SK-N-SH treated with all-trans-retinoic acid at 6 μM for 48 hours (cell line): ENCODE measurements at regions not wholly inside any gene's neighbourhood (a gene's known extent, or its start where the extent isn't known, plus 50 kb on each side); places are given as distances from the start of the nearest gene placed in this dataset.
"Not testable (repeated sequence)": the region's sequence is repeated elsewhere in the genome, so short reads cannot be mapped to it uniquely, and the experiment has no call there.

Source experiments
- ATAC-seq: fragments of 200-7000 bp; cut with Tn5 transposase; 3 replicates; pipeline ENCODE4 v1.9.1; 2020; ENCODE audit warnings: mild to moderate bottlenecking, moderate library complexity
- BACH2 ChIP-seq: fragments of 250-450 bp; sonication (Bioruptor Pico); IDR thresholded peaks from 2 replicates; pipeline ENCODE4 v1.9.0; 2021; ENCODE audit warnings: mild to moderate bottlenecking, borderline replicate concordance
- CREB5 ChIP-seq: fragments of 250-450 bp; sonication (Bioruptor Pico); IDR thresholded peaks from 2 replicates; pipeline ENCODE4 v1.5.1; 2020; ENCODE audit warnings: low read depth, mild to moderate bottlenecking, moderate library complexity
- GLIS3 ChIP-seq: fragments of 250-450 bp; sonication (Bioruptor Pico); IDR thresholded peaks from 2 replicates; pipeline ENCODE4 v1.5.0; 2020; ENCODE audit warnings: mild to moderate bottlenecking, moderate library complexity
- PATZ1 ChIP-seq: fragments of 250-450 bp; sonication (Bioruptor Pico); IDR thresholded peaks from 2 replicates; pipeline ENCODE4 v1.8.0; 2020; ENCODE audit warnings: mild to moderate bottlenecking, moderate library complexity, borderline replicate concordance
- RARB ChIP-seq: fragments of 250-450 bp; sonication (Bioruptor Pico); IDR thresholded peaks from 2 replicates; pipeline ENCODE4 v1.8.0; 2021; ENCODE audit warnings: mild to moderate bottlenecking, moderate library complexity
- SNAI2 ChIP-seq: fragments of 250-450 bp; sonication (Bioruptor Pico); IDR thresholded peaks from 2 replicates; pipeline ENCODE4 v1.5.0; 2020; ENCODE audit warnings: mild to moderate bottlenecking, moderate library complexity
- TCF4 ChIP-seq: fragments of 250-450 bp; sonication (Bioruptor Pico); IDR thresholded peaks from 2 replicates; pipeline ENCODE4 v1.8.0; 2021; ENCODE audit warnings: mild to moderate bottlenecking, moderate library complexity, borderline replicate concordance
- TOX ChIP-seq: fragments of 250-450 bp; sonication (Bioruptor Pico); IDR thresholded peaks from 2 replicates; pipeline ENCODE4 v1.8.0; 2021; ENCODE audit warnings: mild to moderate bottlenecking, moderate library complexity, borderline replicate concordance
- ZC3H10 ChIP-seq: fragments of 250-450 bp; sonication (Bioruptor Pico); IDR thresholded peaks from 2 replicates; pipeline ENCODE4 v1.5.1; 2021; ENCODE audit warnings: mild to moderate bottlenecking, moderate library complexity
- ZFP3 ChIP-seq: fragments of 250-450 bp; sonication (Bioruptor Pico); IDR thresholded peaks from 2 replicates; pipeline ENCODE4 v1.5.0; 2020; ENCODE audit warnings: mild to moderate bottlenecking, moderate library complexity
- ZFP30 ChIP-seq: fragments of 450-650 bp; formaldehyde crosslinking; IDR thresholded peaks from 2 replicates; pipeline ENCODE4 v1.5.0; 2022; ENCODE audit warnings: mild to moderate bottlenecking, moderate library complexity
- ZNF565 ChIP-seq: fragments of 450-650 bp; formaldehyde crosslinking; conservative IDR thresholded peaks from 2 replicates; pipeline ENCODE4 v1.5.0; 2020; ENCODE audit warnings: low read depth, mild to moderate bottlenecking, moderate library complexity
- TF ChIP-seq, protein P1 (sequence below): fragments of 250-450 bp; sonication (Bioruptor Pico); IDR thresholded peaks from 2 replicates; pipeline ENCODE4 v1.5.0; 2020; ENCODE audit warnings: mild to moderate bottlenecking, moderate library complexity
- TF ChIP-seq, protein P2 (sequence below): fragments of 250-450 bp; sonication (Bioruptor Pico); IDR thresholded peaks from 2 replicates; pipeline ENCODE4 v1.8.0; 2021; ENCODE audit warnings: low read depth, mild to moderate bottlenecking, moderate library complexity, borderline replicate concordance

DNA sequence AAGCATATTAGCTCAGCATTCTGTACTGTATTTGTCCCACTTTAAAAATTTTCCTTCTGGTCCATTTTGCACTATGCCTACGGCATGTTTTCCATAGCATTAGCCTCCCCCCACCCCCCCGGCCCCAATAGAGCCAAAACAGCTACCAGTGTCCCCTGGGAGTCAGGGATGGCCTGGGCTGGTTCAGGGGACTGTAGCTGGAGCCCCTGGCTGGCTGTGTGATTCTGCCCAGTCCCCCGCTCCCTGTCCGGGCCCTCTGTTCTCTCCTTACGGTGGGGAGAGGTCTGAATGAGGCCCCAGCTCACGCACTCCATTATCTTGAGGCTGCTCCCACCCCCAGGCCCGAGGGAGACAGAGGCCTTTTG, 70.1 kb downstream of the KLF15 start:
- no peak for ATAC-seq
- no peak for TF ChIP-seq PATZ1 (CRISPR knock-in tag)

DNA sequence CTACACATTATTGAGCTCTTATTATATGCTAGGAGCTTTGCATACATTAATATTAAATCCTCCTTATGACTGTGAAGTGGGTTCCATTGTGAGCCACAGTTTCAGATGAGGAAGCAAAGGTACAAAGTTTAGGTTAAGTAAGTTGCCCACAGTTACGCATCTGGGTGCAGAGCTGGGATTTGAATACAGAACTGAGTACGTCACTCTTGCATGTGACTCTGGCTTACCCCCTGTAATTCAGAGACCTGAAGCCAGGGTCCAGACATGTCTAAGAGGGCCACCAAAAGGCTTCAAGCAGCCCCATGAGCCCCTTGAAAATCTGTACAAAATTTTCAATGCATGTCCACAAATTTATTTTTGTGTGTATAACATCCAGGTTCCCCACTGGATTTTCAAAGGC, 71.8 kb downstream of the KLF15 start:
- ATAC-seq: no peak
- TF ChIP-seq, protein P1, sequence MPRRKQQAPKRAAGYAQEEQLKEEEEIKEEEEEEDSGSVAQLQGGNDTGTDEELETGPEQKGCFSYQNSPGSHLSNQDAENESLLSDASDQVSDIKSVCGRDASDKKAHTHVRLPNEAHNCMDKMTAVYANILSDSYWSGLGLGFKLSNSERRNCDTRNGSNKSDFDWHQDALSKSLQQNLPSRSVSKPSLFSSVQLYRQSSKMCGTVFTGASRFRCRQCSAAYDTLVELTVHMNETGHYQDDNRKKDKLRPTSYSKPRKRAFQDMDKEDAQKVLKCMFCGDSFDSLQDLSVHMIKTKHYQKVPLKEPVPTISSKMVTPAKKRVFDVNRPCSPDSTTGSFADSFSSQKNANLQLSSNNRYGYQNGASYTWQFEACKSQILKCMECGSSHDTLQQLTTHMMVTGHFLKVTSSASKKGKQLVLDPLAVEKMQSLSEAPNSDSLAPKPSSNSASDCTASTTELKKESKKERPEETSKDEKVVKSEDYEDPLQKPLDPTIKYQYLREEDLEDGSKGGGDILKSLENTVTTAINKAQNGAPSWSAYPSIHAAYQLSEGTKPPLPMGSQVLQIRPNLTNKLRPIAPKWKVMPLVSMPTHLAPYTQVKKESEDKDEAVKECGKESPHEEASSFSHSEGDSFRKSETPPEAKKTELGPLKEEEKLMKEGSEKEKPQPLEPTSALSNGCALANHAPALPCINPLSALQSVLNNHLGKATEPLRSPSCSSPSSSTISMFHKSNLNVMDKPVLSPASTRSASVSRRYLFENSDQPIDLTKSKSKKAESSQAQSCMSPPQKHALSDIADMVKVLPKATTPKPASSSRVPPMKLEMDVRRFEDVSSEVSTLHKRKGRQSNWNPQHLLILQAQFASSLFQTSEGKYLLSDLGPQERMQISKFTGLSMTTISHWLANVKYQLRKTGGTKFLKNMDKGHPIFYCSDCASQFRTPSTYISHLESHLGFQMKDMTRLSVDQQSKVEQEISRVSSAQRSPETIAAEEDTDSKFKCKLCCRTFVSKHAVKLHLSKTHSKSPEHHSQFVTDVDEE (CRISPR knock-in tag): no peak
- no peak for TF ChIP-seq TOX (CRISPR knock-in tag)
- TF ChIP-seq SNAI2: no peak
- TF ChIP-seq TCF4: no peak
- no peak for TF ChIP-seq PATZ1 (CRISPR knock-in tag)
- TF ChIP-seq, protein P2, sequence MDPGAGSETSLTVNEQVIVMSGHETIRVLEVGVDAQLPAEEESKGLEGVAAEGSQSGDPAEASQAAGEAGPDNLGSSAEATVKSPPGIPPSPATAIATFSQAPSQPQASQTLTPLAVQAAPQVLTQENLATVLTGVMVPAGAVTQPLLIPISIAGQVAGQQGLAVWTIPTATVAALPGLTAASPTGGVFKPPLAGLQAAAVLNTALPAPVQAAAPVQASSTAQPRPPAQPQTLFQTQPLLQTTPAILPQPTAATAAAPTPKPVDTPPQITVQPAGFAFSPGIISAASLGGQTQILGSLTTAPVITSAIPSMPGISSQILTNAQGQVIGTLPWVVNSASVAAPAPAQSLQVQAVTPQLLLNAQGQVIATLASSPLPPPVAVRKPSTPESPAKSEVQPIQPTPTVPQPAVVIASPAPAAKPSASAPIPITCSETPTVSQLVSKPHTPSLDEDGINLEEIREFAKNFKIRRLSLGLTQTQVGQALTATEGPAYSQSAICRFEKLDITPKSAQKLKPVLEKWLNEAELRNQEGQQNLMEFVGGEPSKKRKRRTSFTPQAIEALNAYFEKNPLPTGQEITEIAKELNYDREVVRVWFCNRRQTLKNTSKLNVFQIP (CRISPR knock-in tag): no peak
- no peak for TF ChIP-seq CREB5 (CRISPR knock-in tag)
- no peak for TF ChIP-seq GLIS3 (CRISPR knock-in tag)
- TF ChIP-seq ZC3H10 (CRISPR knock-in tag): no peak
- TF ChIP-seq ZFP30 (CRISPR knock-in tag): no peak

- TF ChIP-seq BACH2 (CRISPR knock-in tag): no peak
- TF ChIP-seq RARB: no peak
- TF ChIP-seq SNAI2: no peak
- TF ChIP-seq ZNF565: no peak
- no peak for TF ChIP-seq CREB5 (CRISPR knock-in tag)
- TF ChIP-seq ZFP3 (CRISPR knock-in tag): no peak
- TF ChIP-seq TCF4: no peak
- TF ChIP-seq PATZ1 (CRISPR knock-in tag): no peak
- ATAC-seq: no peak
These were observed 72.8 kb downstream of the KLF15 start for GRCh38 chr3:126284258-126284904.

DNA sequence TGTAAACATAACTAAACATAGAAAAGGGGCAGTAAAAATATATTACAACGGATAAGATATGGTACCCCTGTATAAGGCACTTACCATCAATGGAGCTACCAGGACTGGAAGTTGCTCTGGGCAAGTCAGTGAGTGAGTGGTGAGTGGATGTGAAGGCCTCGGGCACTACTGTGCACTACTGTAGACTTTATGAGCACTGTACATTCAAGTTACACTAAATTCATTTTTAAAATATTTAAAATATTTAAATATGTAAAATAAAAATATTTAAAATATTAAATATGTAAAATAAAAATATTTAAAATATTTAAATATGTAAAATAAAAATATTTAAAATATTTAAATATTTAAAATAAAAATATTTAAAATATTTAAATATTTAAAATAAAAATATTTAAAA, 73.6 kb downstream of the KLF15 start:
- ATAC-seq: not testable (repeated sequence)
